GM21619 (cell line): ENCODE measurements at regions not wholly inside any gene's neighbourhood (a gene's known extent, or its start where the extent isn't known, plus 50 kb on each side); places are given as distances from the start of the nearest gene placed in this dataset.
"Not testable (repeated sequence)": the region's sequence is repeated elsewhere in the genome, so short reads cannot be mapped to it uniquely, and the experiment has no call there.

Source experiments
- ATAC-seq: cut with Tn5 transposase; IDR thresholded peaks from one replicate; pipeline ENCODE4 v1.9.1; 2021; ENCODE audit not compliant: unreplicated experiment

DNA sequence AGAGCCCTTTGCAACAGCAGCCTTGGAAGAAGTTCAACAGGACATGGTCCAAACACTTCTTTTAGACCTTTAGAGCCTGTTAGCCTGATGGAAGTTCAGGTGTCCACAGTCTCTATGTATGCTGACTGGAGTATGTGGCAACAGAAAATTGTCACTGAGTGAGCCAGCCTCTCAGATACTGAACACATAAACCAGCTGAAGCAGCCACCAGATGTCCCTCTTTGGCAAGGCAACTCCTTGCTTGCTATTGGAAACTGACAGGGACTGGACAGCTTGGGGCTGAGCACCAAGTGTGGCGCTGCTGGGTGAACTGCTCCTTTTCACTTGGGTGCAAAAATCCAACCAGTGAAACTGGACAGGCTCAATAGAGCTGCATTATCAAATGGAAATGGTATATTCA lies 1344.9 kb downstream of the RPIA start:
- not testable (repeated sequence) for ATAC-seq

DNA sequence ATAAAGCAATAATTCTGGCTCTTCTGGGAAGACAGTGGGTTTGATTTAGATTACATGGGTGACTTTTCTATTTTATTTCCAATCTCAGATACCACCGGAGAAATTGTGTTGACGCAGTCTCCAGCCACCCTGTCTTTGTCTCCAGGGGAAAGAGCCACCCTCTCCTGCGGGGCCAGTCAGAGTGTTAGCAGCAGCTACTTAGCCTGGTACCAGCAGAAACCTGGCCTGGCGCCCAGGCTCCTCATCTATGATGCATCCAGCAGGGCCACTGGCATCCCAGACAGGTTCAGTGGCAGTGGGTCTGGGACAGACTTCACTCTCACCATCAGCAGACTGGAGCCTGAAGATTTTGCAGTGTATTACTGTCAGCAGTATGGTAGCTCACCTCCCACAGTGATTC lies 1347.6 kb downstream of the RPIA start:
- ATAC-seq, result not testable (repeated sequence)

DNA sequence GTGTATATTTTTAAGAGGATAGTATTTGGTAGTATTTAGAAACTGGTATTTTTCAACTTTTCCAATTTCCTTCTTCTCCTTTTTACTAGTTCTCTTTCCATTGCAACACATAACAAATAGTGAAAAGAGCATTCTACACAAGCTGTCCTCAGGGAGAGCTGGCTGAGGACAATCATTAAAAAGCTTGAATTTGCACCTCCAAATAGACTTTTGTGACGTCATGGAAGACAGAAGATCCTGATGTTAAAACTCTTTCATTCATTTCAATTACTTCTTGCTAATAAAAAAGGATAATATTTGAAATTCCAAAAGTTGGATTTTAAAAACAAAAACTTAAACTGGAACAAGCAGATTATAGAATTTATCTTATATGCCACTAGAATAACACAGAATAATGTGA lies 1356.3 kb downstream of the RPIA start:
- not testable (repeated sequence) for ATAC-seq

DNA sequence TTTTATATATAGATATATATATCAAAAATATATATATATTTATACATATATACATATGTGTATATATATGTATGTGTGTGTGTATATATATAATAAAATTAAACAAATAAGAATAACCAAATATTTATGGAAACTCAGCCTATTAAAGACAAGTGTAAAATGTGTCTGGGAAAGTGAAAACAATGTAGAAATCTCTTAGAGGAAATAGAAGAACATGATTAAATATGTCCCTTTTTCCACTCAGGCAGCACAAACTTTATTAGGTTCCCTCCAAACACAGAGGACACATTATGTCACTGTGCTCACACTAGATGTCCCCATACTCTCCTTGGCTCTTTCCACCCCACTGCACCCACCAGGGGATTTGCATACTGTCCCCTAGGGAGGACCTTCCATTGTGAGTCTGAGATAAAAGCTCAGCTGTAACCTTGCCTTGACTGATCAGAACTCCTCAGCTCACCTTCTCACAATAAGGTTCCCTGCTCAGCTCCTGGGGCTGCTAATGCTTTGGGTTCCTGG lies 1360.7 kb downstream of the RPIA start:
- ATAC-seq, result not testable (repeated sequence)

DNA sequence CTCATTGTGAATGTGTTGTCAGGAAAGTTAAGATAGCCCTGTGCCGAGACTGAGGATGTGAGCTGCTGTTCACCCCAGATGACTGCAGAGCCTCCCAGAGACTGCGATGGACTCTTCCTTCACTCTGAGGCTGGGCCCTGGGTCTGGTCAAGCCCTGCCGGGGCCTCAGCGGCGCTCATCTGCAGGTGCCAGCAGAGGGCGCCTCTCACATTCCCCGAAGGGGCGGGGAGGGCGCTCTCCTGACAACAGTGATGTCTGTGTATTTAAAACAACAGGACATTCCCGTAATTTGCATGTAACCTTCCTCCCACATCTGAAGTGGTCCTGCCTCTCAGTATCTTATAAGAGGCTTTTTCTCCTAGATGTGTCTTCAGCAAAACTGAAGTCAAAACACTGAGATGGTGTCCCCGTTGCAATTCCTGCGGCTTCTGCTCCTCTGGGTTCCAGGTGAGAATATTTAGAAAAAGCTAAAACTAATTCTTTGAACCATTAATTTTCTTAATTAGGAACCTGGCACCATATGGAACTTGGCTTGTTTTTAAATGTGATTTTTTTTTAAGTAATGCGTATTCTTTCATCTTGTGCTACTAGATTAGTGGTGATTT lies 1377.9 kb downstream of the RPIA start:
- peak; percentile 71 for ATAC-seq

DNA sequence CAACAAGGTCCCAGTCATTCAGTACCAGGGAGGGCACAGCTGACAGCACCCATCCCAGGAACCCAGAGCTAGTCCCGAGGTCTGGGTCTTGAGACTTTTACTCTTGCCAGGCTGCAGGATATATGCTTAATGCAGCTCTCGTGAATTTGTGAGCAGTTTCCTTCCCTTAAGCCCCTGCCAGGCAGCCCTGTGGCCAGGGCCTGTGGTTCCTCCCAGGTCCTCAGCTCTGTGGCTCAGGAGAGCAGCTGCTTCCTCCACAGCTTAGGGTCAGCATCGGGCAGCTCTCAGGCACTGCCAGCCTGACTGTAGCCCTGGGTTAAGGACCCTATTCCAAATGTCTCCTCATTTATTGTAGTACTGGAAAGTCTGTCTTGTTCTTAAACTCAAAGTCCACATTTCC lies 1384.8 kb downstream of the RPIA start:
- no peak for ATAC-seq

DNA sequence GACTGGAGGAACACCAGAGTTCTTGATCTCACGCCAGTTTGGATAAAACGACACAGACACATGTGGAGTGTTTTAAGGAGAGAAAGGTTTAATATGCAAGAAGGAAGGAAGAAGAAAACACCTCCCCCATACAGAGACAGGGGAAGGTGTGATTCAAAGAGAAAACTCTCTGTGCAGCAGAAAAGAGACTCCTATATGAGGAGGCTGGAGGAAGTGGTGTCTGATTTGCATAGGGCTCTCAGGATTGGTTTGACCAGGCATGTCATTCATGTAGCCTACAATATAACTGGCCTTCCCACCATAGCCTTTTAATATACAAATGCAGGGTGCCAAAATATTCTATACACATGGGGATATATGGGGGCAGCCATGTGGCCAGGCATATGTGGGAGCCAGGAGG lies 1386.5 kb downstream of the RPIA start:
- no peak for ATAC-seq

DNA sequence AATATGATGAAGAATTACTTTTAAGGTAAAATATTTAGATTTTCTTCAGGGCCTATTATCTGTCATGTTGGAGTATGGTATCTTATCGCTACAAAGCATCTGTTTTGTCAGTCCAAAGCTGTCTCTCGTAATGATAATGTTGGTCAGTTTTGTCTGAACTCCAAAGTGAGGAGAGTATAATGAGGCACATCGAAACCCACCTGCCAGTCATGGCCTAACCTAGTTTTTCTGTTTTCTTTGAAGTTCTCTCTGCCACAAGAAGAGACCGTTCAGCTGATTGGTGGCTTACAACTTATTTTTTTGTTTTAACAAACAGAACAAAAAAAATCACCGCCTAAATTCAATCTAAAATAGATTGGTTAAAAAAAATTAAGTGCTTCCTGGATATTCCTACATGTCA lies 1387.9 kb downstream of the RPIA start:
- no peak for ATAC-seq

DNA sequence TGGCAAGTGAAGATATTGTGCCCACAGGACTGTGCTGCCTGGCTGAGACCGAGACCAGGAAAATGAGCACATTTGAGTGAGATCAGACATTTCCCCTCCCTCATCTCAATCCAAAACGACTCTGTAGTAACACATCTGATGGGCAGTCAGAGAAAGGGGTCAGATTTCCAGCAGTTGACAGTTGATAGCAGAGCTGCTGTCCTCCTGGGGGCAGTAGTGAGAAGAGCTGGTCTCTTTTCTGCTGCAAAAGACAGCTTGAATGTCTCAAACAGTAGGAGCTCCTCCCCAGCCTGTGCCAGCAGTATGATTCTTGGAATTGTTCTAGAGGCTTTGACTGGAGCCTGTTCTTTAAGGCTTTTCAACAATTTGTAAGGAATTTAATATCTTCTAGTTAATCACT lies 1396.3 kb downstream of the RPIA start:
- not testable (repeated sequence) for ATAC-seq

DNA sequence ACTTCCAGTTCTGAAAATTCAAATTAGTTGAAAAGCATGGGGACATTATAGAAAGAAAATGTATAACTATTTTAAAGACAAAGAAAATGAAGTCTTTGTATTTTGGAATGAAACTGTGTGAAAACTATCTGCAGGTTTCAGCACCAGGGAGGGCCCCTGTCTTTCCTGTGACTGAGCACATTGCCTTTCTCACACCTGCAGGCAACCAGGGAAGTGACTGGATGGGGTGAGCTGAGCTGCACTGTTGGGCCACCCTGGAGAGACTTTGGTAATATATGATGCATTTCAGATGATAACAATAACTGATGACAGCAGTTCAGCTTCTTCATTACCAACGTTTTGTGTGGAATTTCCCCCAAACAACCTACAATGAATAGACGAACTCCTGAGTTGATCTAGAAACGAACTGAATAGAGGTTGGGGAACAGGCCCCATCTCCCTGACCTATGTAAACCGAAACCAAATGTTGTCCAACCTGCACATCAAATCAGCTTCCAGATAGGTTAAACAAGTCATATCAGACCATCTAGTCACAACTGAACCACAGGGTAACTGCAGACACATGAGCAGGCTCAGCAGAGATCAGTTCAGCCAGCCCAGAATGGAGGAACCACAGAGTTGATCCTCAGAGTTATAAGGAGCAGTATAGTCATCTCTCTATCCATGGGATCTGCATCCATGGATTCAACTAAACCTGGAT lies 1402.2 kb downstream of the RPIA start:
- ATAC-seq, result not testable (repeated sequence)

DNA sequence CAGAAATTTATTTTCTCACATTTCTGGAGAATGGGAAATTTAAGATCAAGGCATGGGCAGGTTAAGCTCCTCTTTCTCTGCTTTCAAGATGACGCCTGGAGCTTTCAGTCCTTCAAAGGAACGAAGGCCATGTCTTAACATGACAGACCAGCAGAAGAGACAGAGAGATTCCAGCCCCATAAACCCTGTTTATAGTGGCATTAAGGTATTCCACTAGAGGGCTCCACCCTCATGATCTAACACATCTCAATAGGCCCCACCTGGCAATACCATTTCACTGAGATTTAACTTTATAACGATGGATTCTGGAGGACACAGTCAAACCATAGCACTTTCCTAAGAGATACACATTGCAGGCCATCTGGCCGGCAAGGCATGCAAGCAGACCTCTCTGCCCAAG lies 1406.1 kb downstream of the RPIA start:
- ATAC-seq, result not testable (repeated sequence)

DNA sequence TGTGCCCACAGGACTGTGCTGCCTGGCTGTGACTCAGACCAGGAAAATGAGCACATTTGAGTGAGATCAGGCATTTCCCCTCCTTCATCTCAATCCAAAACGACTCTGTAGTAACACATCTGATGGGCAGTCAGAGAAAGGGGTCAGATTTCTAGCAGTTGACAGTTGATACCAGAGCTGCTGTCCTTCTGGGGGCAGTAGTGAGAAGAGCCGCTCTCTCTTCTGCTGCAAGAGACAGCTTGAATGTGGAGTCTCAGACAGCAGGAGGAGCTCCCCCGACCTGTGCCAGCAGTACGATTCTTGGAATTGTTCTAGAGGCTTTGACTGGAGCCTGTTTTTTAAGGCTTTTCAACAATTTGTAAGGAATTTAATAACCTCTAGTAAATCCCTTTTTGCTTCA lies 1413.7 kb downstream of the RPIA start:
- not testable (repeated sequence) for ATAC-seq

DNA sequence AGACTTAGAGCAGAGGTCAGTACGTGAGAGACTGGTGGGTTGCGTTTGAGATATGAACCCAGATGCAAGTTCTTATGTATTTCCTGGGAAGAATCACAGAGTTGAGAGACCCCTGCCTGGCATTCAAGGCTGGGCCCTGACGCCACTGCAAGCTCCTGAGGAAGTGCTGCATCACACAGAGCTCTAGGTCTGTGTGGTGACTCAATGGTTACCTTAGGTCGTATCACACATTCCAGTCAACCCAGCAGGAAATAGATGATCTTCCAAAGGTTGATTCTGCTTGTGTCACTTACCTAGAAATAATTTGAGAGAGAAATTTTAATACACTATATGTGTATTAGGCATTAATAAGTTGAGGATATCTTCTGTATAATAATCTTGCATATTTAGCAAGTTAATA lies 1431.9 kb downstream of the RPIA start:
- not testable (repeated sequence) for ATAC-seq

DNA sequence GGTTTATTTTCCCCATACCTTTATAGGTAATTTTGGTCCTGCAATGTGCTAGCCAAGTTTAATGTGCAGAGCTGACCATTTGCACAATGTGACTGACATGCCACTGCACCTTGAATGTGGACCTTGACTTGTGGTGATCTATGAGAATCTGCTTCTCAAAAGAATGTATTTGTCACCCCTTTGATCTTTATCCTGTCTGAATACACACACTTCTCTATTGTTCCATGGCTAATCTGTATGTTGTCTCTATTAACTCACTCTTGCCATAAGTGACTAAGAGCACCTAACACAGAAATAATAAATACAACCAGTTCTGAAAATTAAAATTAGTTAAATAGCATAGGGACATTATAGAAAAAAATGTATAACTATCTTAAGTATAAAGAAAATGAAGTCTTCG lies 1447.6 kb downstream of the RPIA start:
- ATAC-seq, result not testable (repeated sequence)

DNA sequence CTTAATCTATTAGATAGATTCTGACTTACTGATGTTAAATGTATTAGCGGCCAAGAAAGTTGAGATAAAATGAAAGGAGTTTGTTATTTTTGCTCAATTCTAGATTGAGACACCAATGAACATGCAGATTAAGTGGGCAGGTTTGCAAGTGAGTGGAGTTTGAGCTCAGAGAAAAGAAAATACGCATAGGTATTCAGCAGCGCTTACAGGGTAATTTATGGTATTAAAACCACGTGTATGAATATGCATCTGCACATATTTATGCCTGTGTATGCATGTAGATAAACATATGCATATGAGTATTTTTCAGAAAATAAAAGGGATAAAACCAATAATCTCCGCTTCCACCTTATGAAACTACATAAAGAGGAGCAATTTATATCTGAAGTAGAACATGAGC lies 1450.1 kb downstream of the RPIA start:
- ATAC-seq, result not testable (repeated sequence)

DNA sequence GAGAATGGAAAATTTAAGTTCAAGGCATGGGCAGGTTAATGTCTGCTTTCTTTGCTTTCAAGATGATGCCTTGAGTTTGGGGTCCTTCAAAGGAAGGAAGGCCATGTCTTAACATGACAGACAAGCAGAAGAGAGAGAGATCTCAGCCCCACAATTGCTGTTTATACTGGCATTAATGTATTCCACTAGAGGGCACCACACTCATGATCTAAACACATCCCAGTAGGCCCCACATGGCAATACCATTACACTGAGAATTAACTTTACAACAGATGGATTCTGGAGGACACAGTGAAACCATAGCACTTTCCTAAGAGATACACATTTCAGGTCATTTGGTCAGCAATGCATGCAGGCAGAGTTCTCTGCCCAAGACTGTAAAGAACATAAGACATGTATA lies 1460.3 kb downstream of the RPIA start:
- ATAC-seq, result not testable (repeated sequence)

DNA sequence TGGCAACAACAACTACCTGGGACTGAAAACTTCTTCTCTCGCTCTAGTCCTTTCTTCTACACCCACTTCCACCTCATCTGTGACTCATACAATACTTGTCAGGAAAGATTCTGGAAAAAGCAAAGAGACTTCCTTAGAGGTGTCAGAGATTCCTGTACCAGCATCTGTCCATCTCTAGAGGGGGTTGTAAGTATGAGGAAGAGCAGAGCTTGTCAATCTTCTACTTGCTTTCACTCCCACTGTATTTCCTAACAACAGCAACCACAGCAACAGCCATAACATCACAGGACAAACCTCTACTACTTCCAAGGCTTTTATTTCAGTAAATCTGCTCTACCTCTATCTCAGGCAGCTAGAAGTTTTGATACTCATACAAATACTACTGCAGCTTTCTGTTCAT lies 1479.5 kb downstream of the RPIA start:
- not testable (repeated sequence) for ATAC-seq

DNA sequence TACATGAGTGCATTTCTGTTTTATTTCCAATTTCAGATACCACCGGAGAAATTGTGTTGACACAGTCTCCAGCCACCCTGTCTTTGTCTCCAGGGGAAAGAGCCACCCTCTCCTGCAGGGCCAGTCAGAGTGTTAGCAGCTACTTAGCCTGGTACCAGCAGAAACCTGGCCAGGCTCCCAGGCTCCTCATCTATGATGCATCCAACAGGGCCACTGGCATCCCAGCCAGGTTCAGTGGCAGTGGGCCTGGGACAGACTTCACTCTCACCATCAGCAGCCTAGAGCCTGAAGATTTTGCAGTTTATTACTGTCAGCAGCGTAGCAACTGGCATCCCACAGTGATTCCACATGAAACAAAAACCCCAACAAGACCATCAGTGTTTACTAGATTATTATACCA lies 1481.6 kb downstream of the RPIA start:
- not testable (repeated sequence) for ATAC-seq

DNA sequence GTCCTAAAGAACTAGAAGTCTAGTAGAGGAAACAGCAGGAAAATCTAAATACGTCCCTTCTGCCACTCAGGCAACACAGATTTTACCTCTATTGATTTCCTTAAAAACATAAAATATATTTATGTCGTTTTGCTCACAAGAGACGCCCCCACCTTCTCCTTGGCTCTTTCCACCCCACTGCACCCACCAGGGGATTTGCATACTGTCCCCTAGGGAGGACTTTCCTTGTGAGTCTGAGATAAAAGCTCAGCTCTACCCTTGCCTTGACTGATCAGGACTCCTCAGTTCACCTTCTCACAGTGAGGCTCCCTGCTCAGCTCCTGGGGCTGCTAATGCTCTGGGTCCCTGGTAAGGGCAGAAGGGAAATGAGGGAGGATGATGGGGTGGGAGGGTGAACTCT lies 1488.1 kb downstream of the RPIA start:
- not testable (repeated sequence) for ATAC-seq

DNA sequence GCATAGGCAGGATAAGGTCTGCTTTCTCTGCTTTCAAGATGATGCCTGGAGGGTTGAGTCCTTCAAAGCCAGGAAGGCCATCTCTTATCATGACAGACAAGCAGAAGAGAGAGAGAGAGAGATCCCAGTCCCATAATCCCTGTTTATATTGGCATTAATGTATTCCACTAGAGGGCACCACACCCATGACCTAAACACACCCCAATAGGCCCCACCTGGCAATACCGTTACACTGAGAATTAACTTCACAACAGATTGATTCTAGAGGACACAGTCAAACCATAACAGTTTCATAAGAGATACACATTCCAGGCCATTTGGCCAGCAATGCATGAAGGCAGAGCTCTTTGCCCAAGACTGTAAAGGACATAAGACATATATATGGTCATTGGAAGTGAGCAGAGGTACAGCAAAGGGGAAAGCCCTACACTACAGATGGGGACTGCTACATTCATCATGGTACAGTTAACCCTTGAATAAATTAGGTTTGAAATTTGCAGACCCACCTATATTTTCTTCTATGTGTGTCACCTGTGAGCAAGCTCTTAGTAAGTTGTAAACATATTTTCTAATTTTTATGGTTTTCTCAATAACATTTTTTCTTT lies 1516.1 kb downstream of the RPIA start:
- ATAC-seq, result no peak

DNA sequence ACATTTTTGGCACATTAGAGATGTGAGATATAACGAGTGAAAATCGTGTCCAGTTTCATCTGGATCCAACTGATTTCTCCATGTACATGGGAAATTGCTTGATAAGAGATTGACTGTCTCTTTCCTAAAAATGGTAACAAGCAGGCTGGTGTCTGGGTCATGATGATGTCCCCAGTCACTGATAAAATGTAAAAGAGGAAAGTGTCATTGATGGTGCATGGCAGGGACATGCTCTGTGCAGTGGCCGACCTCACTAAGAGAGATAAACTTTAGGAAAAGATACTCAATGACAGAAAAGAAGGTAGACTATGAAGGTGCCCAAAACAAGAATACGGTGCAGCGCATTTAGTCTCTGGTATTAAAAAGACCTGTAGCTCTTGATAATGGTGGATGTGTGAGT lies 1517.5 kb downstream of the RPIA start:
- ATAC-seq, result no peak

DNA sequence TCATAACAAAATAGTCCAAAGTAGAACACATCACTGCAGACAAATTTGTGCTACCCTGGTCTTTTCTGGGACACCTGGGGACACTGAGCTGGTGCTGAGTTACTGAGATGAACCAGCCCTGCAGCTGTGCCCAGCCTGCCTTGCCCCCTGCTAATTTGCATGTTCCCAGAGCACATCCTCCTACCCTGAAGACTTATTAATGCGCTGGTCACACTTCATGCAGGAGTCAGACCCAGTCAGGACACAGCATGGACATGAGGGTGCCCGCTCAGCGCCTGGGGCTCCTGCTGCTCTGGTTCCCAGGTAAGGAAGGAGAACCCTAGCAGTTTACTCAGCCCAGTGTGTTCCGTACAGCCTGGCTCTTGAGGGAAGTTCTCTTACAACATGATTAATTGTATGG lies 1518.3 kb downstream of the RPIA start:
- no peak for ATAC-seq
